ENCODE measurements at regions not wholly inside any gene's neighbourhood (a gene's known extent, or its start where the extent isn't known, plus 50 kb on each side); places are given as distances from the start of the nearest gene placed in this dataset.
A peak's percentile ranks its signal among the peaks of the same experiment; 100 is the strongest.
"Not testable (repeated sequence)": the region's sequence is repeated elsewhere in the genome, so short reads cannot be mapped to it uniquely, and the experiment has no call there.

DNA sequence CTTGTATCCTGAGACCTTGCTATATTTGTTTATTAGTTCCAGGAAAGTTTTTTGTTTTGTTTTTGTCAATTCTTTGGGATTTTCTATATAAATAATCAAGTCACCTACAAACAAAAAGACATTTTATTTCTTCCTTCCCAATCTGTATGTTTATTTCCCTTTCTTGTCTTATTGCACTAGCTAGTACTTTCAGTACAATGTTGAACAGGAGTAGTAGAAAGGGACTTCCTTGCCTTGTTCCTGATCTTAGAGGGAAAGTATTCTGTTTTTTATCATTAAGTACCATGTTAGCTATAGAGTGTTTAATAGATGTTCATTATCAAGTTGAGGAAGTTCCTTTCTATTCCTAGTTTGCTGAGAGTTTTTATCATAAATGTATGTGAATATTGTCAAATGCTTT lies 119.5 kb upstream of the TLE4 start:
- DNase-seq, result no peak

DNA sequence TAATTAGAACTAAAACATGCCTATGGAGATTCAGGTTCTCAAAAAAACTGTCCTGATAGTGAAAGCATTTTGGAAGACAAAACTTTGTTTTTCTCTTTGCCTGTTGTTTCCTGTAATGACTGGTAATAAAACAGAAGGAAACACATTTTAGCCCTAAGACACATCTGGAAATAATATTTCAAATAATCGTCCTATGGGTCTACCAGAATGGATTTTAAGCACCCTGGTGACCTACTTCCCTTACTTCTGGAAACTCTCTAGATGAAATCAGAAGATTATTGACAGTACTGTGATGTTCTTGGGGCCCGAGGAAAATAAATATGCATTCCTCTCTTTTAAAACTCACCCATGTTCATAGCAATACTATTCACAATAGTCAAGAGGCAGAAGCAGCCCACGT lies 110.1 kb upstream of the TLE4 start:
- DNase-seq, result no peak

DNA sequence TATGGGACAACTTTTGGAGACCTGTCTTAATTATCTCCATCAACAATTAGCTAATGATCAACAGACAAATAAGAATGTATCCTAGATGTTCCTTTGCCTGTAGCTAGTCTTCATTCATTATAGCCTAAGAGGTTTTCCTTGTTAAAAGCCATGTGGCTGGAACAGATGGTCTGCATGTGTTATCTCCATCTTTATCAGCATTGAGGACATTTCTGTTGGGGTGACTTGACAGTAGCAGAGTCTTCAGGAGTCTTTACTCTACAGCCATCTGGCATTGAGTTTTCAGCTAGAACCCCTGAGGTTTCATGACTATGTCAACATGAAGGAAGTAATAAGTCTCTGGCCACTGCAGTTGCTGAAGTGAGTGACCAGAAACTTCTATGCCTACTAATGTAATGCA lies 106.6 kb upstream of the TLE4 start:
- no peak for DNase-seq

DNA sequence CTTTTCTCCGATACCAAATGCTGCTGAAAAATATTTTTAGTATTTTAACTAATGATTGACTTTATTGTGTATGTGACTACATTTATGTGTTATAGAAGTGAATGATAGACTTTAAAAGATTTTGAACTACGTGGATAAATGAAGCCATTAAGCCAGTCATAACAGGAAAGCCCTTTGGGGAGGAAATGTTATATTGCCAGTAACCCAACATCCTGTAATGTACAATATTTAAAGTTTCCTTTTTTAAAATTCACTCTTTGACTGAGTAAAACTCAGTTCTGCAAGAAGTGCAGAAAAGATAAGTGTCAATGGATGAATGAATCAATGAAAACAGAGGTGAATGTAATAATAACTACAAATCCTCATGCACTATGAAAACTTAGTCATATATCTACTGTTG lies 102.6 kb upstream of the TLE4 start:
- no peak for DNase-seq

DNA sequence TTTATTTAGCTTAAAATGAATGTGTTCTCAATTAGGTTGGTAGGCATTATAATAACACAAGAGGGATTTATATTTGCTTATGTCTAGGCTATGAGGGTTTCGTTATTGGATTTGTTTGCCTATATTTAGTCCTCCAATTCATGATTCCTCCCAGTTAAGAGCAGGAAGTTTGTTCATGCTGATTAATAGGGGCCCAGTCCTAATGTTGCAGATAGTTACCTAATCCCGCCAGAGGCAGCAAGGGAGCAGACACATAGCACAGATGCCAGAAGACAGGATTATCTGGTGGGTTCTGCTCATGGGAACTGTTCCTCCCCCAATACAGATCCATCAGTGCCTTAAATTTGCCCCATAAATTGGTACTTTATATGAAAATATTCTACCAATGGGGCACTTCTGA lies 100.8 kb upstream of the TLE4 start:
- DNase-seq, result no peak

DNA sequence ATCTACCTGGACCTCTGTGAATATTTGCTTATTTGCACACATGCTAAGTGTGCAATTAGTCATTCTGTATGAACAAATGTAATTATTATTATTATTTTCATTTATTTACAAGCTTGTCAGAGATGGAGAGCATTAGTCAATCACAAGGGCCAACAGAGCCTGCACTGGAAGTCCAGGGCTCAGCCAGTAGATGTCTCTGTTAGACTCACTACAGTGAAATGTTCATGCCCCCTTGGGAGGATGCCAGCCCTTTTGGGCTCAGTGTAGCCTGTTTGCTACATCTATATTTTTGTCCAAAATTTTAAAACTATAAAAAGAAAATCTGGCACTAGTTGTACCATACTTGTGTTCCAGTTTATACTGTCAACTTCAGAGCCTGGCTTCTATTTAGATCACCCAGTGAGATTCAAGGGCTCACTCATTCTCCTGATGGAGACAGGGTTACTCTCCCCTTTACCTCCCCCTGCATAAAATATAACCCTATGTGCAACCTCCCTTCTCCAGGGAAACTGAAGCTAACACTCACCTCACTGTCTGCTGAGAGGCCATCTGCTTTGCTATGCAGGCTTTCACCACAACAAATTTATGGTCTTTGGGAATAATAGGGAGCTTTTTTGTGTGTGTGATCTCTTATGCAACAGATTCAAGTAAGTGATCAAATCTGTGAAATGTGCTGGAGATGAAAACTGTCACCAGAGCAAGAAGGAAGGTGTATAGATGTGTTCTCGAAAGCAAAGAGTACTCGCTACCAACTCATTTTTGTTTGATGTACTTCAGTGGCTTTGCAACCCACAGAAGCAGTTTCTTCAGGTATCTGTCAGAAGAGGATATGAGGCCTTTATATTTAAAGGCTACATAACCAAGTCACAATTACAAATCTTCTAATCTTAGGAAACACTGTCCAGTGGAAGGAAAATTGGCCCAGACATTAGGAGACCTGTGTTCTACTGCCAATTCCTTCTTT lies 99.9 kb upstream of the TLE4 start:
- DNase-seq, result peak; percentile 47 to 64

DNA sequence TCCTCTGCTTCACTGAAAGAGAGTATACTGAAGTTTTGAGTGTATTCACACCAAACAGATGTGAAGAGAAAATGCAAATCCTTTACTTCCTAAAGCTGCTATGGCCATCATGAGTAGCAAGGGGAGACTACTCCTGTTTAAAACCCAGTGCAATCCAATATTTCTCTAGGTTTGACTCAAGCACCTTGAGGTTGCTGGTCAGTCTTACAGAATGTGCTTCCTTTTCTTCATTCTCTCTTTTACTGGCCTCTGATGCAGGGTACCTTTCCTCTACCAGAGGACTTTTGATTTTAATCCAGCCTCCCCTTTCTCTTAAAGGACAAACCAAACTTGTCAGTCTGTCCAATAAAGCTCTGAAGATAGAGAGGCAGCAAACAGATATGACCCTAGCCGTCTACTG lies 98.1 kb upstream of the TLE4 start:
- no peak for DNase-seq

DNA sequence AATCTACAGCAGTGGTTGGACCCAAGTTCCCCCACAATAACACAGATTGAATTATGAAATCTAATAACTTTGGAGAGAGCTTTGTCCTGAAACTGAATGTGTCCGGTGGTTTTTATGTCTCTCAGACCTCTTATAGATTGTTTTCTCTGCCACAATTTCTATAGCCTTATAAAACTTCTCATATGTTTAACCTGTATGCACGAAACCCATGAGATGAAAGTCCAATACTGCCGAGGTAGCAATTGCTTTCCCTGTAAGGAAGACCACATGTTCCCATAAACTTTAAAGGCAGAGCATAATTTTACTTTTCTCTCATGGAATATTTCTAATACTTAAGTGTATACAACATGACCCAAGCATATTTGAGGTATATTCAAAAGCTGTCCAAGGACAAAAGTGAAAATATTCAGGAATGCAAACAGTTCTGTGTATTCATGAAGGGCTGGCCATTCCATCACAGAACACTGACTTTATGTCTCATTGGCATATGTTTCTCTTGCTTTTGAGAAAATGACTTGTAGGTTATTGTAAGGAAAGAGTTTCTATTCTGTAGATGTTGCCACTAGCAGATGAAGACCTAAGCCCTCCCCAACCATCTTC lies 94.4 kb upstream of the TLE4 start:
- no peak for DNase-seq

DNA sequence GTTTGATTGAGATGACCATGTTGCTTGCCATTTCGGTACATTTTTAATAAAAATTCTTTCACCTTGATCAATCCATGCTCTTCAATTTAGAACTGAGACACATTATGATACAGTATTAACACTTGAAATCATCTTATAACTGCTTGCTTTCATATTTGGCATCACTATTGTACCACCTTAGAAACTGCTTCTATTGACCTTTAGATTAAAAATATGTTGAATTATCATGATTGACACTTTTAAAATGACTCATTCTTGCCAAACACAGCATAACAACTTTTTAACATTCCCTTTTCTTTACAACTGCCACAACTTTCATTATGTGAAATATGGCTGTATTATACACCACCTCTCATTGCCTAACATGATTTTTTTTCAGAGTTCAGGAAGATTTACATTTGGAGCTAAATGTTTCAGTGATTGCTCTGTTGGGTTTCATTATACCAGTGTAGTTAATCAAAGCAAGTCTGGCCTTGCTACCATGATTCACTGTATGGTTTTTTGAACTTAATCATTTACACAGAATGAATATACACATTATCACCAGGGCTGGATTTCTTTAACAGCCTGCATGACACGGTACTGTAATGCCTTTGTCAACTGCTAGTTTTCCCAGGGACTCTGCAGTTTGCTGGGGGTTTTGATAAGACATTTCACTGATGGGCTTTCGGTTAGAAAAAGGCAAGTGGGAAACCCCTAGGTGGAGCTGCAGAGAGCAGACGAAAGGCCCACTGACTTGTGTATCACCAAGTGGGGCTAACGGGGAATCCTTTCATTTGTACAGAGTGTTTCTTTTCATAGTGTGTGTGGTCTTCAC lies 93.6 kb upstream of the TLE4 start:
- DNase-seq, result no peak

DNA sequence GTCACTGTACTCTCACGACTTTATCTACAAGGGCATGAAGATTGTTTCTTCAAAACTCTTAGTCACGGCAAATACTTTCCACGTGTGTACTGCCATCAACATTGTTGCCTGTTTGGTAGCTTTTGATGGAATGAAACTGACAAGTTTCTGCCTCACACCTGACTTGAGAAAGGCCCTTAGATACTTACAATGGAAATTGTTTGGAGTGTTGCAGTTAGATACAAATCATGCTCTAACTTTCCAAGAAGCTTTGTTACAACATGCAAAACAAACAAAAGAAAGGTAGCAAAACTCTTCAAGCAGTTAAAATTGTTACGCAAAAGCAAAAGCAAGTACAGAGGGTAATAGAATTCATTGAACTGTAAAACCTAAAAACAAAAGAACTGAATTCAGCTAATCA lies 91.1 kb upstream of the TLE4 start:
- no peak for DNase-seq

DNA sequence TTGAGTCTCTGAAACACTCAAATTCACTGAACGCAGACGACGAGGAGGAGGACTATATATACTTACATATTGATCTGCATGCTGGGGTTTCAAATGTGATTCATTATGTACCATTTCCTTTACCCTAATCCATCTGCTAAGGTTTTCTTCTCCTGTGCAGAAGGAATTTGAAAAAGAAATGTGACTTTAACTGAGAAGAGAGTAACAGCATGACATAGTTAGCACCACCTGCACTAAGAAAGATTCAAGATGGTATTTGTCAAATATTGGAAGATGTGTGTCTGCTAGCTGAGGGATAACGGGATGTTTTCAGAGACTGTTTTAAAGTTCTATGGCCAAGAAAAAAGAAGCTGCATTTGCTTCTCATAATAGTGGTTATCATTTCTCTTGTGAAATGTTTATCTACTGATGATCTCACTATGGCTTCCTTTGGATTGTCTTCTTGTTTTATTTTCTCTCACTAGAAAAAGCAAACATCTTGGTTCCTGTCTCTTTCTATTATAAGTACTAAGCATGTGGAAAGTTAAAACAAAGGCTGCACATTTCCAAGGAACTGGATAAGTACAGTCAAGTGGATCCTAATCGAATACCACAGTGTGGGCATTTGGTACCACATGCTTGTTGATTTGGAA lies 89.8 kb upstream of the TLE4 start:
- no peak for DNase-seq

DNA sequence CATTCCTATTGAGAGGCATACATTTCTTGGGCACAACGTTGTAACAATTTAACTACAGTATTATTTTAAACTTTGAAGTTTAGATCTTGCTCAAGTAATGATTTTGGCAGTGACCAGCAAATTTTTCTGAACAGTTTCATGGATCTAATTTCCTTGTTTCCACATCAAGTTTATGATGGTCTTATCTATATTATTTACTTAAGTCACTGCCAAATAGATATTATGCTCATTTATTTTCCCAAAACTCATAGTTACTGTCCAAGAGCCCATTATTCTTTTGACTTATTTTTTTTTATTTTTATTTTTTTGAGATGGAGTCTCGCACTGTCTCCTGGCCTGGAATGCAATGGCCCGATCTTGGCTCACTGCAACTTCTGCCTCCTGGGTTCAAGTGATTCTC lies 86.5 kb upstream of the TLE4 start:
- DNase-seq, result no peak

DNA sequence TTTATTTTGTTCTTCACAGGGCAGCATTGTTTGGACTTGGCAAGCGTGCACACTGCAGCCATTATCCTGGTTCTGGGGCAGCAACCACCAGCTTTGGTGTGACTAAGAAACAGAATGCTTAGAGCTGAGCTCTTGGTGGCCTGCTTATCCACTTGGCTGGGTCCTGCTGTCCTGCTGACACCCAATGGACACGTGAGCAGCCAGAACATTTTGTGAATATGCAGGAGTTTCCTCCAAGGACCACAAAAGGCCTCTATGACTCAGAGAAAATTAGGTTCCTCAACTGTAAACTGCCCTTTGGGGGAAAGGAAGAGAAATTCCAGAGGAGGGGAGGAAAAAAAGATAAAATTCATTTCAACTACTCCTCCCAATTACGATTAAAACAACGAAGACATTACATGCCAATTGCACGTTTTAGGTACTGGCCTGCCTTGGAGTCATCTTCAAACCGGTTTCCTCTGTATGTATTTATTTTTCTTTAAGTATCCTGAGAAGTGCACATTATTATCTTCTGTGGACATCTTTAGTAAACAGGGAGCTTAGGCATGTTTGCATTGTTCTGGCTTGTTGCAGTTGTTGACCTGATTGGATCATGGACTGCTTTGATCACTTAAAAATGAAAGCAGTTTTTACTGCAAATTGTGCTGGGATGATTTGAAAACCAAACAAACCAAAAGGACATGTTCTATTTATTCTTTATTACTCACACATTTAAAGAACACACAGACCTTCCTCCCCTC lies 82.3 kb upstream of the TLE4 start:
- no peak for DNase-seq

DNA sequence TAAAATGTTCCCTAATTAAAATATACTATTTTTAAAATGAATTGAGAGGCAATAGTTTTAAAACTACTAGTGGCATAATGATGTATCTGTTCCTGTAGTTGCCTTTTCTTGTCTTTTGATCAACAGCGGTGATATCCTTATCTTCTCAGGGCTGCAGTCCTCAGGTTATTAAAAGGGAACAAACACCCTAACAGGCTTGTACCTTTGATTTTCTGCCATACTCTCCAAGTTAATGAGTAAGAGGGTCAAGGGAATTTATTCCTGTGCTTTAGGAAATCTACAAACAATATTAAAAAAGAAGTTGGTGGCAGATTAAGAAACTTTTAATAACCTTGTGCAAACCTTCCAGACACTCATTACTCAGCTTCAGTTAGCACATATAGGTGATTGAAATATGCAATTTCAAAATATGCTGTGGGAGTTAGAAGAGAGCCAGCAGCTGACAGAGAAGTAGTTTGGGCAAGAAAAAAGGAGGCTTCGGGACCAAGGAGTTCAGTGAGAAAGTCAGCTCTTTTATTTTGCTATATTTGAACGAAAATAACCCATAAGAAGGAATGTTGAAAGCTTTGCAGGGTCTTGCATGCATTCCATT lies 81.0 kb upstream of the TLE4 start:
- no peak for DNase-seq

DNA sequence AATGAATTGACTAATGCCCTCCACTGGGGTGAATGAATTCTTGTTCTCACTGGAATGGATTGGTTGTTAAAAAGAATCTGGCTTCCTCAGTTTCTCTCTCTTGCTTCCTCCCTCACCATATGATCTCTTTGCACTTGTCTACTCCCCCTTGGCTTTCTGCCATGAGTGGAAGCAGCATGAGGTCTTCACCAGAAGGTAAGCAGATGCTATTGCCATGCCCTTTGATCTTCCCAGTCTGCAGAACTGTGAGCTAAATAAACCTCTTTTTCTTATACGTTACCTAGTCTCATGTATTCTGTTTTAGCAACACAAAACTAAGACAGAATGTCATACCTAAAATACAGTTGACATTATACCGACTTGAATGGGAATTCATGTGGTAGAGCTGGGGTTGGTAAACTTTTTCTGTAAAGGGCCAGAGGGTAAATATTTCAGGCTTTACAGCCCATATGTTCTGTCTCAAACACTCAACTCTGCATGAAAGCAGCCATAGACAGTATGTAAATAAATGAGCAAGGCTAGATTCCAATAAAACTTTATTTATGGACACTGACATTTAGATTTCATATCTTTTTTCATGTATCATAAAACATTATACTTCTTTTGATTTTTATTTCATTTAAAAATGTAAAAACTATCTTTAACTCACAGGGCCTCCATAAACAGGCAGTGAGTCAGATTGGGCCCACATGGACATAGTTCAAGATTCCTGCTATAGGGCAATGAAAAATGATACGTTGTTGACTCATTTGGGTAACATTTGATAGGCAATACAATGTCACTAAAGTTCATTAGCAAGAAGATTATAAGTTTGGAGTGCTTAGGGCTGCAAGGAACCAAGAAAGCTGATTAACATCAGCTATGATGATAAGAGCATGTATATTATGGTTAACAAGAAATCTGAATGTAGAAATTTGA lies 79.4 kb upstream of the TLE4 start:
- no peak for DNase-seq

DNA sequence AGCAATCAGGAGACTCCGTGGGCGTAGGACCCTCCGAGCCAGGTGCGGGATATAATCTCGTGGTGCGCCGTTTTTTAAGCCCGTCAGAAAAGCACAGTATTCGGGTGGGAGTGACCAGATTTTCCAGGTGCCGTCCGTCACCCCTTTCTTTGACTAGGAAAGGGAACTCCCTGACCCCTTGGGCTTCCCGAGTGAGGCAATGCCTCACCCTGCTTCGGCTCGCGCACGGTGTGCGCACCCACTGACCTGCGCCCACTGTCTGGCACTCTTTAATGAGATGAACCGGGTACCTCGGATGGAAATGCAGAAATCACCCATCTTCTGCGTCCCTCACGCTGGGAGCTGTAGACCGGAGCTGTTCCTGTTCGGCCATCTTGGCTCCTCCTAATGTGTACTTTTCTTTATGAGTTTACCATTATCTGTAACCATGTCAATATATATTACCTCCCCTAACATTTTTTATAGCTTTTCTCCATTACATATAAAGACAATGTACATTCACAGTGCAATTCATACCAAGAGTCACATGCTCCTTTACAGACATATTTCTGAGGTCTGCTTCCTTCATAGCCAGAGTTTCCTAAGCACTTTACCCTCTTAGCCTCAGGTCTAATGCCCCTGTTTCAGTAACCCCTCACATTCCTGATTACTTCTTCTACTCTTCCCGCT lies 71.4 kb upstream of the TLE4 start:
- not testable (repeated sequence) for DNase-seq

DNA sequence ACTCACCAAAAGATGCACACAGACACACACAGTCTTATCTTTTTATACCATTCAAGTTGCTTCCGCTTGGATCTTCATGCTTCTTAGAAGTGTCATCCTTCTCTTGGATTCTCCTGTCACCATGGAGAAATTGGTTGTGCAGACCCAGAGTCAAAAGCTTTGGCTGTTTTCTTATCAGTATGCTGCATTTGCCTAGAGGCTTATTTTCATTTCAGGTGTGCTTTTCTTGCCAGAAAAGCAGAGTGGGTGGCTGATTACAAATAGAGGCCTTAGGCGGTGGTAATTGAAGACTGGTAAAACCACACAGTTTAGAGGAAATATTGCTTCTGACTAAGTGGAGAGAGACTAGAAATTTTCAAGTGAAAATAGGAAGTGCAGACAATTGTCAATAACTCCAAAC lies 70.2 kb upstream of the TLE4 start:
- no peak for DNase-seq

DNA sequence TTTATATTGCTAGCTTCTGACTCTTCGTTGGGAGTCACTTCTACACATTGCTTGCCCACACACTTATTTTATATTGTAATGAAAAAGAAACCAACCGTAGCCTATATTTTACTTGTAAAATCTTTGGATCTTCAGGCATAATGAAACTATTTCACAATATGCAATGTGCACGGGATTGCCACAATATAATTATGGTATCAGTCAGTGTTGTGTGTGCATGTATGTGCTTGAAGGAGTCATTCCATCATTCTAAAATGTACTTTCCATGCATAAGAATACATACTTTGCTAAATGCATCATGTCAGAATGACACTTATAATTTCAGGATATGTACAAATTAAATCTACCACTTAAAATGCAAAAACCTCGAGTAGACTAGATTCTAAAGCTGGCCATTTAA lies 64.0 kb upstream of the TLE4 start:
- DNase-seq, result no peak

DNA sequence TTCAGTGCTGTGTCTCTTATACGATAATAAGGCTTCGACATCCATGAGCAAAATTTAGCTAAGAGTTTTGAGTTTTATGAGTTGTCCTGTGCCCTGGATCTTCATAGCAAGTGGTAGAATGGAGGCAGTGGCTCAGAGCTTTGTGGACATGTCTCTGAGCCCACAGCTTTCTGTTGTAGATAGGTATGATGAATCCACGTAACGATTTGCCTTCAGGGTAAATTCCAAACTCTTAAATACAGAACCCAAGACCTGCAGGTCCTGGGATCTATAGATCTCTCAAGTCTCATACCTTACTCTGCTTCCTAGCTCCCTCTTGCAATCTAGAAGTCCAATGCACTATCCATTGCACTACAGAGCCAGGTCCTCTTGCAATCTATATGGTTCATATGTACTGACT lies 59.5 kb upstream of the TLE4 start:
- no peak for DNase-seq
